GM18498 (cell line): ENCODE measurements at regions not wholly inside any gene's neighbourhood (a gene's known extent, or its start where the extent isn't known, plus 50 kb on each side); places are given as distances from the start of the nearest gene placed in this dataset.
"Not testable (repeated sequence)": the region's sequence is repeated elsewhere in the genome, so short reads cannot be mapped to it uniquely, and the experiment has no call there.

Source experiments
- ATAC-seq: cut with Tn5 transposase; IDR thresholded peaks from one replicate; pipeline ENCODE4 v1.9.1; 2021; ENCODE audit warnings: mild to moderate bottlenecking, moderate library complexity; ENCODE audit not compliant: unreplicated experiment

GRCh38 chr1:166304131-166304530 lies 137.3 kb upstream of the FAM78B start:
- ATAC-seq, result no peak

GRCh38 chr1:166305371-166305770 lies 138.6 kb upstream of the FAM78B start:
- ATAC-seq, result no peak

DNA sequence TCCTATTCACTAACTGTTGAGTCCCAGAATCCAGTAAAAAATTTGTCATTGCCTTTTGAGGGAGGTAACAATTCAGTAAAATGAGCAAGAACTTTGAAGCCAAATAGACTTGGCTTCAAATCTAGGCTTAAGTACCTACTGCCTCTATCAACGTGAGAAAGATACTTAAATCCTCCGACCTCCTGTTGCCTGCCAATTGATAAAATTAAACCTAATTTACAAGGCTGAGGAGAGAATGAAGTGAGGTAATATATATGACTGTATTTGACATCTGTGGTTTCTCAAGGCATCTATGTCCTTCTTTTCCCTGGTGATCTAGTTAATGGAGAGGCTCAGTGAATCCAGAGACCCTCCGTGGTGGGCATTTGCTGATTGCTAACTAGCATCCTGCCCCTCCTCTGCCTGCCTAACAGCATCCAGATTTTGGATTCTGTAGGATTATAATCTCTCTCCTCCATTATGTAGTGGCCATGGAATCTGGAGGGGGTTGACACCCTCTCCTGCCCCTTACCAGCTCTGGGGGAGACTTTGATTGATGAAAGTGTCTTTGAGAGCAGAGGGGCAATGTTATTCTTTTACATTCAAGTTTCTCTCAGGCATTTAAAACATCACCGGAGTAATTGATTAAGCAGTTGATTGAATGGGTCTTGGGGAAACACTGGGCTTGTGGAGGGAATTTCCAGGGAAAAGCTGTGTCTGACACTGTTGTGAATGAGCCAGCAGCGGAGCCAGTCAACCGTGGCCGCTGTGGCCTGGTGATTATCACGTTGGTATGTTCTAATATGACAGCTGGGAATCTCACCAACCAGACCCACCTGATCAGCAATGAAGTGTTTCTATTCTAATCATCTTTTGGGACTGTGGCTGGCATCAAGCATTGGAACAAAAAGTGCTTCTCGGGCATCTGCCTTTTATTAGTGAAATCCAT lies 140.7 kb upstream of the FAM78B start:
- no peak for ATAC-seq

GRCh38 chr1:166316306-166316705 lies 149.5 kb upstream of the FAM78B start:
- ATAC-seq, result not testable (repeated sequence)

DNA sequence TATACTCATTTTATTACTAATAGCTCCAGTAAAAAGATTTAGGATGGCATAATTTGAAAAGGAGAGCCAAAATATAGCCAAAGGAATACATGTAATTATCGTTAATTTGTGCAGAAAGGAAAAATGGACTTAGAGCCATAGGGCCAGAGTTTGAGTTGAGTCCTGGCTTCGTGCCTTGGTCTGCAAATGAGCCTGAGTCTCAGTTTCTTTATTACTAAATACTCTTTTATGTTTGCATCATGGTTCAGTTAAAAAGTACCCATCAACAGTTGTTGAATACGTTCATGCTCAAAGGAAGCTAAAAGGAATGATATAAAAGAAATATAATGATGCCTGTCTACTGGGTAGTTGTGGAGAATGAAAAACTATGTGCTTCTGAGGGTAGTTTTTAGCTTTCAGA lies 155.7 kb upstream of the FAM78B start:
- ATAC-seq, result no peak

DNA sequence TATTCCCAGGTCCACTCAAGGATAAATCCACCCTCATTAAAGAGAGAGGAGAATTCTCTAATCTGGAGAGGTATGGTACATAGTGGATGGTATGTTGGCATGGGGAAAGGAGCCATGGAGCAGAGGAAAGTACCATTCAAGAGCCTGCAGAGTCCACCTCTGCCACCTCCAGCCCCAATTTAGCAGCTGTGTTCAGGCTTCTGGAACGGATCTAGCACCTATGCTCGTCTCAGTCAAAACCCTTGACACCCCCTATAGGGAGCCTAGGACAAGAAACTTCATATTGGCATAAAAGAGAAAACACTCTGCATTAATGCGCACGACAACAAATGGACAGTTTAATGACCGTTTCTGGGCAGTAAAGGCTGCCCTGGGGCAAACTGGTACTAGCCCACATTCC lies 161.1 kb upstream of the FAM78B start:
- no peak for ATAC-seq

DNA sequence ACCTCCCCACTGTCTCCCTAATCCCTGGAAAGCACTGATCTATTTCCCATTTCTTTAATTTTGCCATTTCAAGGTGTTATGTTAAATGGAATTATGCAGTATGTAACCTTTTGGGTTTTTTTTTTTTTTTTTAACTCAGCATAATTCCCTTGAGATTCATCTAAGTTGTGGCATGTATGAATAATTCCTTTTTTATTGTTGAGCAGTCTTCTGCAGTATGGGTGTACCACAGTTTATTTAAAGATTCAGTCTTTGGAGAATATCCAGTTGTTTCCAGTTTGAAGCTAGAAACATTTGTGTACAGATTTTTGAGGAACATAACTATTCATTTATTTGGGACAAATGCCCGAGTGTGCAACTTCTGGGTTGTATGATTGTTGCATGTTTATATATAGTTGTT lies 162.2 kb upstream of the FAM78B start:
- ATAC-seq, result no peak

DNA sequence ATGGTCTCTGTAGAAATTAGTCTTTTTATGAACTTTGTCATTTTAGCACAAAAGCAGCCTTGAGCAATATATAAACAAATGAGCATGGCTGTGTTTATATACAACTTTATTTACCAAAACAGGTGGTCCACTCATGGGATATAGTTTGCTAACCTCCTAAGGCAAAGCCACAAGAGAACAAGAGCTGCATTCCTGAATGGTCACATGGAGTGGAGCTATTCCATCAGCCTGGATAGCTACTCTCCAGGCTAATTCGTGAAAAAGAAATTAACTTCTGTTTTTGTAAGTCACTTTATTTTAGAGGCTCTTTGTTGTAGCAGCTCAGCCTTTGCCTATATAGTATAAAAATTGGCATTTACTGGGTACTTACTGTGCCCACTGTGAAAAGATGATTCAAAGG lies 163.3 kb upstream of the FAM78B start:
- ATAC-seq, result no peak

- no peak for ATAC-seq
These were observed 171.3 kb upstream of the FAM78B start for GRCh38 chr1:166338105-166338504.

GRCh38 chr1:166340709-166341108 lies 173.9 kb upstream of the FAM78B start:
- ATAC-seq, result no peak

GRCh38 chr1:166343276-166343675 lies 176.5 kb upstream of the FAM78B start:
- no peak for ATAC-seq

DNA sequence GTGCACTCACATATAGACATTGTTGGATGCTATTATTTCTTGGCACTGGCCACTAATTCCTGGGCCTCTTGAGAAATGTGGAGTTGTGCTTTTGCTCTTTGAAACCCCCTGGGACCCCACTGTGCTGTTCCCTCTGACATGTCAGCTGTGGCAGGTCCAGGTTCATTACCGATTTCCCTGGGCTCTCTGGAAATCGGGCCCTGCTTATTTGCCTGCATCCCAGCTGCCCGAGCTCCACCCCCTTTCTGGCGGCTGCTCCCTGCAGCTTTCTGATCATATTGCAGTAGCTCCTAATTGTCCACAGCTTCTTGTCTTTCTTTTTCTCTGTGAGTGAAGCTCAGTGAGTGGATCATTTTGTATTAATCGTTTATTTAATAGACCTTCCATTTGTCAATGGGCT lies 183.7 kb upstream of the FAM78B start:
- ATAC-seq, result no peak

DNA sequence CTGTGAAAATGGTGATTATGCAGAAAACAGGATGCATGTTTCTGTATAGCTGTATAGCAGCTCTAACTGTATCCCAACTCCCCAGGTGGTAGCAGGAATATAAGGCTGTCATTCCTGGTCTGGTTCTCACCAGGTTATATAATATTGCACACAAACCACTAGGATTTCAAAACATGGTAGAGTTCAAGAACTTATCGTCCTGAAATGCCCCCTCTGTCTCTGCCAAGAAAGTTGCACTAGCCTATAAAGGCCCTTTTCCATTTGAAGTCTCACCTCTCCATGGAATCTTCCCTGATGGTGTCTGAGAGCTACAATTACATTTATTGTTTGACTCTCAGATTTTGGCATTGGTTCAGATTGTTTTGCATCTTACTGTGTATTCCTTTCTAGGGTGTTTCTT lies 184.9 kb upstream of the FAM78B start:
- no peak for ATAC-seq

DNA sequence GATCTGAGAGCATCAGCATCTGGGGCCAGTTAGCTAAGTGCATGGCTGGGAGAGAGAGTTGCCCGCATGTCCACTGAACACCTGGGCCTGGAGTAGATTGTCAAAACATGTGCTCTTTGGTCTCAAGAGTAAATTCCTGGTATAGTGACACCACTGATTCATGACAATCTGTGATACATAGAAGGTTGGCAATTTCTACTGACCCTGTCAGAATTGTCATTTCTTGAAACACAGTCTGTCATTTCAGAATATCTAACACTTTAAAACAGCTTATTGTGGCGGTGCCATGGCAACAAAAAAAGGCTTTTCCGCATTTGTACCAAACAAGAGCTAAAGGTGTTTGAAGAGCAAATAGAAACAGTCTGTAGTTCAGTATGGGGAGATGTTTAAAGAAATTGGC lies 186.4 kb upstream of the FAM78B start:
- ATAC-seq, result no peak

DNA sequence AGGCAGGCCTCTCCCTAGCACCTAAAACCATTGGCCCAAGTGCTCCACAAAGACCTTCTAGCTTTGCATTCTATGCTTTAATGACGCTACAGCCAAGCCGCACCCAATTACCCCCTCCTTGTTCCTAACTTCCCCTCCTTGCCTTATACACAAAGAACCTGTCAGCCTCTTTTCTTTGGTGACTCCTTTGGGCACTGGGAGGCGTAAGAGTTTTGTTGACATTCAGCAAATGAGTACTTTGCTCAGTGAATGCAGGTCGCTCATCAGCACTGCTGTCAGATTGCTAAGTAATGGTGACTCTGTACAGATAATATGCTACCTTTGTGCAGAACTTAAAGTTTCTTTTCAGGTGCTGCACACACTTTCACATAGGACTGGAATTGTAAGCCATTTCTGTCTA lies 187.6 kb upstream of the FAM78B start:
- no peak for ATAC-seq

DNA sequence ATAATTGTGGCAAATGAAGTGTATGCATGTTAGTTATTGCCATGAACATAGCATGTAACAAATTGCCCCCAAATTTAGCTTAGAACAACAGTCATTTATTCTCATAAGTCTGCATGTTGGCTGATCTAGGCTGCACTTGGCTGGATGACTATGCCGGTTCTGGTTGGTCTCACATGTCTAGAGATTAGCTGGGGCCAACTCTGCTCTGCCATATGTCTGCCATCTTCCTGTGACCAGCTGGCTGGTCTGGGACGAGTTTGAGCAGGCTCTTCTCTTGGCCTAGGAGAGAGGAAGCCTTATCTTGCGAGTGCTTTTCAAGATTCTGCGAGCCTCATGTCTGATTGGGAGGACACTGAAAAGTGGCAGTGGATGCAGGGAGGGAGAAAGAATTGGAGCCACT lies 198.3 kb upstream of the FAM78B start:
- no peak for ATAC-seq

DNA sequence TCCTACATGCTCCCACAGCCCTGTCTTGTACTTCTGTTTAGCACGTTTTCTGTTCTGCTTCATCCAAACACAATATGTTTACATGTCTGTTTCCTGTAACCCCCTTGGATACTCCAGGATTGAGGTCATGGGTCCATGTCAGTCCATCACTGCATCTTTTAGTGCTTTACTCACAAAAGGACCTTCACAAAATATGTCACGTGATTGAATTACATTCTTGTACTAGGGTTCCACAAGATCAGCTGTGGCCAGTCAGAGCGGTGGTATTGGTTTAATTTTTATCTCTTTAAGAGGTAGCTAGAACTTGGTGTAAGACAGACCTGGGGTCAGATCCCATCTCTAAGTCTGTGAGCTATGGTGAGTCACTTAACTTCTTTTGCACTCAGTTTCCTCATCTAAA lies 201.2 kb upstream of the FAM78B start:
- ATAC-seq, result no peak

GRCh38 chr1:166377896-166378295 lies 211.1 kb upstream of the FAM78B start:
- ATAC-seq, result no peak

DNA sequence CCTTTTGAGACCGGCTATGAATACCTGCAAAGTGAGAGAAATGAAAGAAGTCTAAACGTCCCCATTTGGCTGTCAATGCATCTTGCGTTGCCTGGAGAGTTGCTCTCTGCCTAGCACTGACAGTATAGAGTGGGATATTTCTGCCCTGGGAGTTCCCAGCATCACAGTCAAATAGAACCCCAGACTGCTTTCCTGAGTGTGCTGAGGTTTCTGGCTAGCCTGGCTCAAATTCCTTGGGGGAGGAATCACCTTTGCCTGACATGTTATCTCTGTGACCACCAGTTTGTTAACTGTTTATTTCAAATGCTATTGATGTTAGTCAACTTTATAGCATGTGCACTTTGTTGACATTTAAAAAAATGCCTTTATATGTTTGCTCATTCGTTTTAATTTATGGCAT lies 212.0 kb upstream of the FAM78B start:
- no peak for ATAC-seq

DNA sequence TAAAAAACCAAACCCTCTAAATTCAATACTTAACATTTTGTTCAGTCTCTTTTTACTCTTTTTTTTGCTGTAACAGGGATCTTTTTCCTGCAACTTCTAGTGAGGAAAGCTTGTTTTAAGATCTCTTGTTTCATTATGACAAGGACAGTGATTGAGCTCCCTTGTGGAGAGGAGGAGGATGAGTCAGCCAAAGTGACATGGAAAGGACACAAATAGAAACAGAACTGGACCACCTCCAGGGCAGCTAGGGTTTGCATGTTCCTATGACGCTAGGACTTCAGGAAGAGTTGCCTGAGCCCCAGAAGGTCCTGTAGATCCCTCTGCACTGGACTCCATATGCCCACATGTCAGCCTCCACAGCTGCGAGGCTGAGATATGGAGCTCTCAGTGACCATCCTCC lies 212.6 kb upstream of the FAM78B start:
- no peak for ATAC-seq

DNA sequence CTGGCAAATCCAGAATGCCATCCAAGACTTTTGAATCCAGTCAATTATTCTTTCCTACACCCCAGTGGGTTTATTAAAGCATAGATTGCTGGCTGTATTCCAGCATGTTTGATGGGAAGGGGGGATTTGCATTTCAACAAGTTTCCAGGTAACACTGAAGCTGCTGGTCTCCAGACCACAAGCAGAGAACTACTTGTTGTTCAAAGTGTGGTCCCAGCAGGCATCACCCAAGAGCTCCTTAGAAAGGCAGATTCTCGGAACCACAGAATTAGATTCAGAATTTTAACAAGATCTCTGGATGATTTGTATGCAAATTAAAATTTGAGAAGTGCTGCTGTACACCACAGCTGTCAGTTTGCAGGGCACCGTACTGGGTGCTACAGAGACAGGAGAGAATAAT lies 216.3 kb upstream of the FAM78B start:
- ATAC-seq, result no peak

DNA sequence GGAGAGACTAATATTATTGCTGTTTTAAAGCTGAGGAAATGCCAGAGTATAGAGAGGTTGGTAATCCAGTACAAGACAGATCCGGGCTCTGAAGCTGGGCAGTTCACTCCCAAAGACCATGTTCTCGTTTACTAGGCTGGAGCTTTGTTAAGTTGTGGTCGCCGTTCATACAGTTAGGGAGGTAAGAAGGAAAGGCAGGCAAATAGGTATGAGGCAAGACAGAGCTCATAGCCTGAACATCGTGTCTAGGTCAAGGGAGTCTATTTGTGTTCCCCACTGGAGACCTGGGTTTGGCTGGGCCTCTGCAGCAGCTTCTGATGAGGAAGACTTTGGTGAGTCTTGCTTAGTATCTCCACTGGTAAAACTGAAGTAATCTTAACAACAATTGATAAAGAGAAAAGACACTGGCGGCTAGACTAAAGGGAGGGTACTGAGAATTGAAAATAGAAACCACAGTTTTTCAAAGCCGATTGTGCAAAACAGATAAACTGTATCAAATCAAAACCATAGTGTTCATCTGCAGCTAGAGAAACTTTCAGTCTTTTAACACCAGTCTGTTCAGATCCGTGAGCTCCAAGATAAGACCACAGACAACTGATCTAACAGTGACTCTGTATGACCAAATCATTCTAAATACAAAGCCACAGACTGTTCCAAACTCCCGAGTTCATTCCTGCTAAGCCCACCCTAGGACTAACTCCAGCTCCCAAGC lies 217.0 kb upstream of the FAM78B start:
- ATAC-seq, result no peak
